ENCODE measurements at regions not wholly inside any gene's neighbourhood (a gene's known extent, or its start where the extent isn't known, plus 50 kb on each side); places are given as distances from the start of the nearest gene placed in this dataset.
"Not testable (repeated sequence)": the region's sequence is repeated elsewhere in the genome, so short reads cannot be mapped to it uniquely, and the experiment has no call there.

GRCh38 chr3:106075731-106076130 lies 206.9 kb upstream of the CBLB start:
- not testable (repeated sequence) for TF ChIP-seq CTCF, POLR2A (IDR thresholded peaks at IDR 0.05)

All from body of pancreas (tissue), 4 donors.